ENCODE measurements at regions not wholly inside any gene's neighbourhood (a gene's known extent, or its start where the extent isn't known, plus 50 kb on each side); places are given as distances from the start of the nearest gene placed in this dataset.
"Not testable (repeated sequence)": the region's sequence is repeated elsewhere in the genome, so short reads cannot be mapped to it uniquely, and the experiment has no call there.

- no peak for DNase-seq (ENCODE audit: low read depth)
These were observed 90.3 kb upstream of the ERCC6L2 start for GRCh38 chr9:95785209-95785608.

GRCh38 chr9:95784318-95784717 lies 91.2 kb upstream of the ERCC6L2 start:
- no peak for DNase-seq (ENCODE audit: low read depth)

- DNase-seq (ENCODE audit: low read depth) = no peak
These were observed 92.0 kb upstream of the ERCC6L2 start for GRCh38 chr9:95783426-95783975.

GRCh38 chr9:95780751-95781150 lies 94.7 kb upstream of the ERCC6L2 start:
- DNase-seq (ENCODE audit: low read depth) = no peak

- DNase-seq (ENCODE audit: low read depth) = no peak
These were observed 95.4 kb upstream of the ERCC6L2 start for GRCh38 chr9:95780121-95780520.

GRCh38 chr9:95779597-95779996 lies 95.9 kb upstream of the ERCC6L2 start:
- not testable (repeated sequence) for DNase-seq (ENCODE audit: low read depth)

- DNase-seq (ENCODE audit: low read depth) = no peak
These were observed 96.5 kb upstream of the ERCC6L2 start for GRCh38 chr9:95778957-95779356.

- no peak for DNase-seq (ENCODE audit: low read depth)
These were observed 98.4 kb upstream of the ERCC6L2 start for GRCh38 chr9:95777136-95777535.

GRCh38 chr9:95776176-95776575 lies 99.3 kb upstream of the ERCC6L2 start:
- no peak for DNase-seq (ENCODE audit: low read depth)

- no peak for DNase-seq (ENCODE audit: low read depth)
These were observed 100.3 kb upstream of the ERCC6L2 start for GRCh38 chr9:95775191-95775590.

- no peak for DNase-seq (ENCODE audit: low read depth)
These were observed 102.5 kb upstream of the ERCC6L2 start for GRCh38 chr9:95773053-95773418.

GRCh38 chr9:95772320-95773052 lies 103.0 kb upstream of the ERCC6L2 start:
- DNase-seq (ENCODE audit: low read depth) = no peak

- no peak for DNase-seq (ENCODE audit: low read depth)
These were observed 103.8 kb upstream of the ERCC6L2 start for GRCh38 chr9:95771556-95772246.

- DNase-seq (ENCODE audit: low read depth) = no peak
These were observed 104.8 kb upstream of the ERCC6L2 start for GRCh38 chr9:95770653-95771131.

GRCh38 chr9:95769909-95770433 lies 105.5 kb upstream of the ERCC6L2 start:
- DNase-seq (ENCODE audit: low read depth) = no peak

- no peak for DNase-seq (ENCODE audit: low read depth)
These were observed 106.0 kb upstream of the ERCC6L2 start for GRCh38 chr9:95769473-95769872.

GRCh38 chr9:95766906-95767305 lies 108.6 kb upstream of the ERCC6L2 start:
- no peak for DNase-seq (ENCODE audit: low read depth)

- DNase-seq (ENCODE audit: low read depth) = no peak
These were observed 110.8 kb upstream of the ERCC6L2 start for GRCh38 chr9:95764533-95765319.

GRCh38 chr9:95763983-95764382 lies 111.5 kb upstream of the ERCC6L2 start:
- DNase-seq (ENCODE audit: low read depth) = no peak

GRCh38 chr9:95763006-95763405 lies 112.5 kb upstream of the ERCC6L2 start:
- no peak for DNase-seq (ENCODE audit: low read depth)

GRCh38 chr9:95762322-95762721 lies 113.2 kb upstream of the ERCC6L2 start:
- no peak for DNase-seq (ENCODE audit: low read depth)

- DNase-seq (ENCODE audit: low read depth) = no peak
These were observed 114.7 kb upstream of the ERCC6L2 start for GRCh38 chr9:95760791-95761190.

Data from stimulated activated CD4-positive, alpha-beta T cell treated with anti-CD3 and anti-CD28 coated beads, Interleukin-2, amount 100 ng/mL, for 4 hours (primary cell).